Effector memory CD8-positive, alpha-beta T cell (primary cell): ENCODE measurements at regions not wholly inside any gene's neighbourhood (a gene's known extent, or its start where the extent isn't known, plus 50 kb on each side); places are given as distances from the start of the nearest gene placed in this dataset.
"Not testable (repeated sequence)": the region's sequence is repeated elsewhere in the genome, so short reads cannot be mapped to it uniquely, and the experiment has no call there.

Source experiments
- ATAC-seq: fragments of 150-1000 bp; cut with Tn5 transposase; replicated peaks from 2 replicates; pipeline ENCODE4 v1.10.0; 2021; ENCODE audit warnings: mild to moderate bottlenecking, moderate library complexity
- DNase-seq, 3 experiments: peaks; one replicate each; pipeline ENCODE4 v3.0.0; 2021
- H3K27ac Mint-ChIP-seq, 2 donors: one replicate each; pipeline ENCODE4 v1.8.0; 2022; ENCODE audit warnings: mild to moderate bottlenecking in 2 of 2, mixed read lengths in 2 of 2, moderate library complexity in 2 of 2
- H3K27me3 Mint-ChIP-seq, 2 donors: one replicate each; pipeline ENCODE4 v1.8.0; 2022; ENCODE audit warnings: mixed read lengths in 2 of 2
- H3K36me3 Mint-ChIP-seq: one replicate; pipeline ENCODE4 v1.8.0; 2022; ENCODE audit warnings: mild to moderate bottlenecking, moderate library complexity, mixed read lengths; ENCODE audit not compliant: insufficient read depth
- H3K4me1 Mint-ChIP-seq, 2 donors: one replicate each; pipeline ENCODE4 v1.8.0; 2022; ENCODE audit warnings: low read depth in 2 of 2, mixed read lengths in 2 of 2
- H3K4me3 Mint-ChIP-seq, 2 donors: one replicate each; pipeline ENCODE4 v1.8.0; 2022; ENCODE audit warnings: mild to moderate bottlenecking in 2 of 2, mixed read lengths in 2 of 2, moderate library complexity in 2 of 2
- H3K9me3 Mint-ChIP-seq, 2 donors: one replicate each; pipeline ENCODE4 v1.8.0; 2022; ENCODE audit warnings: mixed read lengths in 2 of 2

- no peaks in the 10 kb centered on the region for H3K9me3 Mint-ChIP-seq
- H3K36me3 Mint-ChIP-seq: no peaks in the 10 kb centered on the region
- ATAC-seq (no peak), DNase-seq (no peak)
- H3K27ac Mint-ChIP-seq: no peak overlapping the region
- peaks cover 0 to 11% of the 10 kb centered on the region in 2 donors for H3K4me1 Mint-ChIP-seq
- H3K4me3 Mint-ChIP-seq: no peak overlapping the region
- peaks cover 0 to 9% of the 10 kb centered on the region in 2 donors for H3K27me3 Mint-ChIP-seq
These were observed 155.0 kb upstream of the JADE1 start for GRCh38 chr4:128654465-128654864.

- Mint-ChIP-seq H3K27ac (no peak overlapping the region), H3K36me3 (no peaks in the 10 kb centered on the region), H3K27me3 (peaks cover 0 to 9% of the 10 kb centered on the region in 2 donors), H3K9me3 (no peaks in the 10 kb centered on the region), H3K4me1 (peaks cover 0 to 11% of the 10 kb centered on the region in 2 donors), H3K4me3 (no peak overlapping the region)
- DNase-seq: no peak
- ATAC-seq: no peak
These were observed 155.7 kb upstream of the JADE1 start for GRCh38 chr4:128653527-128654444.

- no peak overlapping the region for H3K27ac Mint-ChIP-seq
- H3K4me1 Mint-ChIP-seq: no peaks in the 10 kb centered on the region
- no peaks in the 10 kb centered on the region for H3K27me3 Mint-ChIP-seq
- ATAC-seq: no peak
- H3K9me3 Mint-ChIP-seq: no peaks in the 10 kb centered on the region
- H3K4me3 Mint-ChIP-seq: no peak overlapping the region
- DNase-seq: no peak
- H3K36me3 Mint-ChIP-seq: no peaks in the 10 kb centered on the region
These were observed 159.8 kb upstream of the JADE1 start for GRCh38 chr4:128649575-128650205.

DNA sequence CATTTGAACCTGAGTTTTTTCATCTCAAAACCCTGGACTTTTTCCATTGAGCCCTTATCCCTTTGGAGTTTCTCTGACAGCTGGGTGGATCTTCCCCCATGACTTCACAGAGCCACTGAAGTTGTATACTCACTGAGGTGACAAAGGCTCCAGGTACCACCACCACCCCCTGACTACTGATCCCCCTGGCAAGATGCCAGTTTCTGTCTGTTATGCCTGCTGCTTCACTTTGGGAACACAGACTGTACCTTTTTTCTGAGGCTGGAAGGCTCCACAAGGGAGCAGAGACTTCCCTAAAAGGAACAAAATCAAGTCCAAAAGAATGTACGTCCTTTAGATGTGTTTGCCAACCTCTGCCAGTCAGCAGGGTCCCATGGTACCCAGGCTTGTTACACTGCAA lies 160.3 kb upstream of the JADE1 start:
- Mint-ChIP-seq H3K27ac (no peak overlapping the region), H3K27me3 (no peaks in the 10 kb centered on the region), H3K36me3 (no peaks in the 10 kb centered on the region), H3K4me3 (no peak overlapping the region), H3K9me3 (no peaks in the 10 kb centered on the region), H3K4me1 (no peaks in the 10 kb centered on the region)
- DNase-seq: no peak
- ATAC-seq: no peak

- H3K9me3 Mint-ChIP-seq: no peaks in the 10 kb centered on the region
- no peak overlapping the region for H3K4me3 Mint-ChIP-seq
- no peak for ATAC-seq
- H3K36me3 Mint-ChIP-seq: no peaks in the 10 kb centered on the region
- no peak for DNase-seq
- H3K27ac Mint-ChIP-seq: no peak overlapping the region
- no peaks in the 10 kb centered on the region for H3K27me3 Mint-ChIP-seq
- H3K4me1 Mint-ChIP-seq: no peaks in the 10 kb centered on the region
These were observed 161.5 kb upstream of the JADE1 start for GRCh38 chr4:128648021-128648420.

DNA sequence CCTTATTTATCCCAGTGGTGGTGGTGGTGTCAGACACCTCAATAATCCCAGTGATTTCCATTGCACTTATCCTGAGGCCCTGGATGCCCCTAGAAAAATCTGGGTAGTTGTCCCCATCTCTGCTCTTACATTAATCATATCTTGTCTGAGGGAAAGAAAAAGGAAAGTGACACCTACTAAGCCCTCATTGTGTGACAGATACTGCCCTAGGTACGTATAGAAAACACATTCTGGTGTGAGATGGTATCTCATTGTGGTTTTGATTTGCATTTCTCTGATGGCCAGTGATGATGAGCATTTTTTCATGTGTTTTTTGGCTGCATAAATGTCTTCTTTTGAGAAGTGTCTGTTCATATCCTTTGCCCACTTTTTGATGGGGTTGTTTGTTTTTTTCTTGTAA lies 162.6 kb upstream of the JADE1 start:
- not testable (repeated sequence) for H3K27ac Mint-ChIP-seq, ATAC-seq, H3K4me1 Mint-ChIP-seq, H3K27me3 Mint-ChIP-seq, H3K36me3 Mint-ChIP-seq, H3K9me3 Mint-ChIP-seq, DNase-seq, H3K4me3 Mint-ChIP-seq

DNA sequence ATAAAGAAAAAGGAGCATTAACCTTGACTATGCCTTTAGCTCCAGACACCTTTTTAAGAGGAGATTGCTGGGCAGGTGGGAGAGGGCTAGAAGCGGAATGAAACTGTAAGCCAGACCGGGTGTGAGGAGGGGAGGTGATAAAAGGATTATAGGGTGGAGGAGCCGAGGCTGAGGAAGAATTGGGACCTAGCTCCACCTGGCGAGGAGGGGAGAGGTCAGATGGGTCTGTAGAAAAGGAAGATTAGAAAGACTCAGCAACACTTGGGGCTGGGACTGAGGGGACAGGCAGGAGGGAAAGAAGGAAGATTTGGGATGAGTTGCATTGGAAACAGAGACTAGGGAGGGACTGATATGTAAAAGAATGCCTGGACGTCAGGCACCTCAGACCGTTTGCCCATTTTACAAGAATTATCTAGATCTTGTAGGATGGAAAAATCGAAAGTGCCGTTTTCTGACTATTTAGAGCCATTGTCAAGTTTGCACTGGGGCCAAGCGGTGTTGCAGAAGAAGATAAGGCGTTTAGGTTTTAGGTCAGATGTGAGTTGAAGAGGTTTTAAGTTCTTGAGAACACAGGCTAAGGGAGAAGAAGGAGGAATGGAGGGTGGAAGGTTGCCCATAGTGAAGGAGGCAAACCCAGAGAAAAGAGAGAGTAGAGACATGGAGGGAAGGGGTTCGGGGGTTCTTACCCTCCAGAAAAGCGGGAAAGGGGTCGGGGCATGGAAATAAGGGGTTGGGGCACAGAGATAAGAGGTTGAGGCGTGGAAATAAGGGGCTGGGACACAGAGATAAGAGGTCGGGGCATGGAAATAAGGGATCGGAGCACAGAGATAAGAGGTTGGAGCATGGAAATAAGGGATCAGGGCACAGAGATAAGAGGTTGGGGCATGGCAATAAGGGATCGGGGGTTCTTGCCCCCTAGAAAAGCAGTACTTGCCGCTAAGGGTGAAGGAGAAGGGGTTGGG lies 164.5 kb upstream of the JADE1 start:
- H3K4me1 Mint-ChIP-seq, H3K27me3 Mint-ChIP-seq, H3K9me3 Mint-ChIP-seq, ATAC-seq, H3K4me3 Mint-ChIP-seq, H3K27ac Mint-ChIP-seq, DNase-seq, H3K36me3 Mint-ChIP-seq: not testable (repeated sequence)

DNA sequence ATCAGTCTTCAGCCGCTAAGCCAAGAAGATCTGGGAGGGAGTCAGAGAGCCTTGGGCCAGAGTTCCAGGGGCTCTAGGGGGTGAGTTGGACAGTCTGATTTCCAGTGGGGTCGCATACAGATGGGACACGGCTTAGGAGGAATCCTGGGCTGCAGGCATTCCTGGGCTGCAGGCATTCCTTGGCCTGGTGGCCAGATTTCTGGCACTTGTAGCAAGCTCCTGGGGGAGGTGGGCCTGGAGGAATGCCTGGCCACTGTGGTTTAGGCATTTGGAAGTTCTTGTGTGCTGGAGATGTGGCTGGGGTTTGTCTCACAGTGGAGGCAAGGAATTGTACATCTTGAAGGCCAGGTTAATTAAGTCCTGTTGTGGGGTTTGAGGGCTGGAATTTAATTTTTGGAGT lies 165.4 kb upstream of the JADE1 start:
- not testable (repeated sequence) for H3K4me1 Mint-ChIP-seq, H3K36me3 Mint-ChIP-seq, H3K9me3 Mint-ChIP-seq, DNase-seq, H3K27ac Mint-ChIP-seq, H3K27me3 Mint-ChIP-seq, ATAC-seq, H3K4me3 Mint-ChIP-seq

- H3K36me3 Mint-ChIP-seq, DNase-seq, H3K4me3 Mint-ChIP-seq, ATAC-seq, H3K4me1 Mint-ChIP-seq, H3K27ac Mint-ChIP-seq, H3K9me3 Mint-ChIP-seq, H3K27me3 Mint-ChIP-seq: not testable (repeated sequence)
These were observed 167.9 kb upstream of the JADE1 start for GRCh38 chr4:128641566-128641965.

- DNase-seq (no peak), ATAC-seq (no peak)
- H3K4me3 Mint-ChIP-seq: no peak overlapping the region
- H3K27ac Mint-ChIP-seq: no peak overlapping the region
- H3K4me1 Mint-ChIP-seq: no peaks in the 10 kb centered on the region
- no peaks in the 10 kb centered on the region for H3K9me3 Mint-ChIP-seq
- H3K27me3 Mint-ChIP-seq: peaks cover 4 to 9% of the 10 kb centered on the region in 2 donors
- H3K36me3 Mint-ChIP-seq: no peaks in the 10 kb centered on the region
These were observed 169.8 kb upstream of the JADE1 start for GRCh38 chr4:128639541-128640270.

DNA sequence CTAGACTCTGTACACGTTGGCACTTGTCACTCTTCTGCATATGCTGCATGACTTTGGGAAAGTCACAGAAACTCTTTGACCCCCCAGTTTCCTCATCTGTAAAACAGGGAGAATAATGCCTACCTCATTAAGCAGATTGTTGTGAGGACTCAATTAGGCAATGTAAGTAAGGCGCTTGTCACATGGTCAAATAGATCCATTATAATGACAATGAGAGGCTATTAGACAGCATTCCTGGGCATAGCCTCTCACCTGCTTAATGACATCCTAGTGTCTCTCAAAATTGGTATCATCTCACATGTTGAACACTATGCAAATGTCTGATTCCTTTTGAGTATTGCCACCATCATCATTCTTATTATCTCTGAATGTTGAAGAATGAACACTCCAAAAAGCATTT lies 172.6 kb upstream of the JADE1 start:
- no peaks in the 10 kb centered on the region for H3K9me3 Mint-ChIP-seq
- H3K4me1 Mint-ChIP-seq: peaks cover 3 to 9% of the 10 kb centered on the region in 2 donors

GRCh38 chr4:128635955-128636560 lies 173.4 kb upstream of the JADE1 start:
- DNase-seq: no peak
- Mint-ChIP-seq H3K9me3 (no peaks in the 10 kb centered on the region), H3K36me3 (no peaks in the 10 kb centered on the region), H3K27ac (no peak overlapping the region), H3K4me3 (no peak overlapping the region), H3K27me3 (peaks cover 4 to 9% of the 10 kb centered on the region in 2 donors), H3K4me1 (peaks cover 3 to 9% of the 10 kb centered on the region in 2 donors)
- ATAC-seq: no peak

More for the DNA sequence above, 172.6 kb upstream of the JADE1 start:
- peaks cover 4 to 9% of the 10 kb centered on the region in 2 donors for H3K27me3 Mint-ChIP-seq
- no peak overlapping the region for H3K27ac Mint-ChIP-seq
- DNase-seq (no peak), ATAC-seq (no peak)
- no peak overlapping the region for H3K4me3 Mint-ChIP-seq
- H3K36me3 Mint-ChIP-seq: no peaks in the 10 kb centered on the region
